Urothelium cell line (cell line): ENCODE measurements at regions not wholly inside any gene's neighbourhood (a gene's known extent, or its start where the extent isn't known, plus 50 kb on each side); places are given as distances from the start of the nearest gene placed in this dataset.
A peak's percentile ranks its signal among the peaks of the same experiment; 100 is the strongest.
"Not testable (repeated sequence)": the region's sequence is repeated elsewhere in the genome, so short reads cannot be mapped to it uniquely, and the experiment has no call there.

ENCODE experiments used
- DNase-seq: peaks from one replicate; pipeline ENCODE4 v3.0.0; 2011; ENCODE audit warnings: low spot score, mixed read lengths
- FAIRE-seq: peaks from 2 replicates; lab custom pipeline; 2011; peaks lifted over from hg19 to GRCh38; lab: Jason Lieb, UNC

- no peak for DNase-seq
- FAIRE-seq = no peak
Observed at GRCh38 chr10:65348637-65349036, 1577.2 kb upstream of the LRRTM3 start.

- DNase-seq = no peak
- no peak for FAIRE-seq
Observed at GRCh38 chr10:65350611-65351010, 1575.2 kb upstream of the LRRTM3 start.

GRCh38 chr10:65355141-65355680, 1570.6 kb upstream of the LRRTM3 start:
- no peak for FAIRE-seq
- DNase-seq = no peak

DNA sequence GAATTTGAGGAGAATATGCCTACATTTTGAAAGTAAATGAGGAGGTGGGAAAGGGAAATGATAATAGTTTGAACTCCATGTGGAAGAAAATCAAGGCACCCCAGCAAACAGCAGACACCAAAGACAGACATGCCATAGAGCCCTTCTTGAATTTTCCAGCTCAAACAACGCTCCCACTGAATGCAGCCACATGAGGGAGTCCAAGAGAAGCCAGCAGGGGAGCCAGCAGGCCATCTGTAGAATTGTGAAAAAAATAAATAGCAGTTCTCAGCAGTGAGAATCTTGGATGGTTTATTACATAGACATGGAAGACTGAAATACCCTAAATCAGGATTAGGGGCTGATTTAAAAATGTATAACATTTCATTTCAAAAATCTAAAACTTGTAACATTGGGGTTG, 1567.3 kb upstream of the LRRTM3 start:
- FAIRE-seq = no peak
- peak; percentile 45 for DNase-seq

DNA sequence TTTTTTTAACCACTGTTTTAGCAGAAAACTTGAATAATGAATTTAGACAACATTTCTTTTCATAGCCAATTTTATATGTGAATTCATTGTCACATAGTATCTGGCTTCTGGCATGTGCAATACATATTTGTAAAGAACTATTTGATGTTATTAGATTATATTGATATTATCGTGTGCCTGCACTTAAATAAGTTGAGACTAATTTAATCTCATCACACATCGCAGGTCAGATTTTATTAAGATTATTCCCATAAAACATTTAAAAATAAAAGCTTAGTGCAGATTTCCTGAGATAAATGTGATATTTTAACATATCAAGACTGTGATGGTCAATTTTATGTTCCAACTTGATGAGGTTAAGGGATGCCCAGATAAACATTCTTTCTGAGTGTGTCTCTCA, 1565.3 kb upstream of the LRRTM3 start:
- DNase-seq (no peak), FAIRE-seq (no peak)

DNA sequence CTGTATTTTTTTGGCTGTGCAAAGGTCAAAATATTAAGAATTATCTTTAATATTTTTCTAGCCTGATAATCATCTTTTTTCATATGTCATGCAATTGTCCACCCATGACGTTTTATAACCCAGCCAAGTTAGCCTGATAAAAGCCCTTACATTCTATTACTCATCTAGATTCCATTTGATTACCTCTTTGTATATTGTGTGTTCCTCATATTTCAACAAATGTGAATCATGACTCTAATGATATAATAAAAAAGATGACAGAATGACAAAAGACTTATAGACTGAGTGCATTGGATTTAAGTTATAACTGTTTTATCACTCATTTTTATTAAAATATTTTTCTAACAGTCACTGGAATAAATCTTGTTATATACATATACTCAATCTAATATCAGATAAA, 1560.0 kb upstream of the LRRTM3 start:
- FAIRE-seq (no peak), DNase-seq (no peak)

DNA sequence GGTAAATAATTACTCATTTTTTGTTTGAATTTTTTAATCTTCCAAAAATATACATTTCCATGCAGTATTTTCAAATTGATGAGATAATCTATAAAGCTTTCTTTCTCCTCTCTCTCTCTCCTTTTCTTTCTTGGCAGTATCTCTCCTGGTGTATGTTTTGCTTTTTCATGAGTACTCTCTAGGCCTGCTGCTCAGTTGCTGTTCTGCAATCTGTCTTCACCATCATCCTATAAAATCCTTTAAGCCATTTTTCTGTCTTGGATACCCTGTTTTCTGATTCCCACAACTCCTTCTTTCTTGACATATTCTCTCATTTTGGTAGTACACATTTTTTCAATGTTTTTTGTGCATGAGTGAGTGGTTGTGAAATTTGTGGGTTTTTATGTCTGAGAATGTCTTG, 1558.1 kb upstream of the LRRTM3 start:
- FAIRE-seq (no peak), DNase-seq (no peak)

GRCh38 chr10:65375528-65375927, 1550.3 kb upstream of the LRRTM3 start:
- FAIRE-seq = no peak
- no peak for DNase-seq

- DNase-seq (peak; percentile 30), FAIRE-seq (no peak)
Observed at GRCh38 chr10:65377687-65378086, 1548.1 kb upstream of the LRRTM3 start.

DNA sequence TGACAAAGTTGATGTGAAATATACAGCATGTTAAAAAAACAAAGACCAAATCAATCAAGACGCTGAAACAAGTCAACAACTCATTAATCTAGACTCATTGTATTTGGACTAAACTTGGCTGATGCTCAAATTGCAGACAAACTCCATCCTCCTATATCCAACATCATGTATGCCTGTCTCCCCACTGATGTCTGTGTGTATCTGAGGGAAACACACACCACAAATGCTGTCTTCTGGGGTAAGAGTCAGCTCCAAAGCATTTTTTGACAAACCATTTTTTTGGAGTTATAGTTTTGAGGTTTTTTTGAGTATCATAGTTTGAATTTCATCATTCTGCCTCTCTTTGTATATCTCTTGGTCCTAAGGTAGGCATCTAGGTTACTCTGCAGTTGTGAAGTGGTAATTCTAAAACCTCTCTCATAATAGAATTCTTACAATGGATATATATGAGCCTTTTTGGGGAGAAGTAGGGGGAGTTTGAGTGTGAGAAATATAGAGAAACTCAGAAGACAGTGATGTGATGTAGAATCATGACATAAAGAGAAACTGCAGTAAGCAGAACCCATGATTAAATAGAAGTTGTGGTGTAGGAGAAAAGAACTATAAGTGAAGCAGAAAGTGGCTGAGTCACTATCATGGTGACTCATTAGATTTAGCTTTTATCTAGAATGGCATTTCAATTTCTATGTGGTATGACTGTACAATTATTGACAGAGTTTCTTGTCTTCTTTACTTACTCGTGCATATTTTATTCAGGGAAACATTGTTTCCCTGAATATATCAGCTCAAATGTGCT, 1531.1 kb upstream of the LRRTM3 start:
- FAIRE-seq (no peak), DNase-seq (peak; percentile 26)

DNA sequence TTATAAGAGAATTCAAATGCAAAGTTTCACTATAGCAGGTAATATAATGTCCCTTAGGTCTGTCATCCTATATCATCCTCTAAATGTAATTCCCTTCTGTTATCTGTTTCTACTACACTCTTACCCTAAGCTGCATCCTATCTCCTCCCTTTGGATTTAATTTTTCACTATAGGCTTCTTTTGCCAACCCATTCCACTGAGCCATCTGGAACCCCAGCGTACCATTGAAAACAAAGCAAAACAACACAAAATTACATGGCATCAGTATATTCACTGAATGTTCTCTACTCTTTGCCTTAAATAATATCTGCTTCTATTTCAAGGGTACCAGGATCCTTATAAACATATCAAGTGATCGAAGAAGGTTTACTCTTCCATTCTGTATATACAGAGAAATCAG, 1530.2 kb upstream of the LRRTM3 start:
- no peak for FAIRE-seq
- no peak for DNase-seq

DNA sequence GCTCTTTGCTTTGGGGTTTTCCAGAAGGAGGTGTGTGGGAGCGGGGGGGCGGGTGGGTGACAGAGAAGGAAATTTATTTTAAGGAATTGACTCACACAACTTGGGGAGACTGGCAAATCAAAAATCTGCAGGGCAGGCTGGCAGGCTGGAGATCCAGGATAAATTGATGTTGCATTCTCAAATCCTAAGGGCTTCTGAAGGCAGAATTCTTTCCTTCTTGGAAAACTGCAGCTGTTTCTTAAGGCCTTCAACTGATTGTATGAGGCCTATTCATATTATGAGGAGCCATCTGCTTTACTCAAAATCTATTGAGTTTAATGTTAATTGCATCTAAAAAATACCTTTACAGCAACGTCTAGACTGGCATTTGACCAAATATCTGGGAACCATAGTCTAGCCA, 1528.8 kb upstream of the LRRTM3 start:
- FAIRE-seq = no peak
- DNase-seq = no peak

GRCh38 chr10:65408401-65408800, 1517.4 kb upstream of the LRRTM3 start:
- no peak for DNase-seq
- no peak for FAIRE-seq

DNA sequence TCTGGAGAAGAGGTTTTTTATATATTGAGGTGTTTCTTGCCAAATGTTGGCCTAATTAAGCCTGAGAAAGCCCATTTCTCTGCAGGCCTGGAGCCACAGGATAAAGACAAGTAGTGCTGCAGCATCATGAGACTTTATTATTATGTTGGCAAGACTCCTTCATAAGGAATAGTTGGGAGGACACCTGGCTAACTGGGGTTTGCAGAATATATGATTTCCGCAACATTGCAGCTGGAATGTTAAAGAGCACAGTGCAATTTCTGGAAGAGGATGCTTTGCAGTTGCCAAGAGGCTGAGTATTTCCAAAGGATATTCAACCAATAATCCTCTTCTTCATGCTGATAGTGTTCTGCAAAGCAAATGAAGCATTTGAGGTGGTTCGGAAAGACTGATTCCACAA, 1512.8 kb upstream of the LRRTM3 start:
- FAIRE-seq (no peak), DNase-seq (no peak)

- FAIRE-seq (peak; percentile 20), DNase-seq (no peak)
Observed at GRCh38 chr10:65415318-65415717, 1510.5 kb upstream of the LRRTM3 start.

DNA sequence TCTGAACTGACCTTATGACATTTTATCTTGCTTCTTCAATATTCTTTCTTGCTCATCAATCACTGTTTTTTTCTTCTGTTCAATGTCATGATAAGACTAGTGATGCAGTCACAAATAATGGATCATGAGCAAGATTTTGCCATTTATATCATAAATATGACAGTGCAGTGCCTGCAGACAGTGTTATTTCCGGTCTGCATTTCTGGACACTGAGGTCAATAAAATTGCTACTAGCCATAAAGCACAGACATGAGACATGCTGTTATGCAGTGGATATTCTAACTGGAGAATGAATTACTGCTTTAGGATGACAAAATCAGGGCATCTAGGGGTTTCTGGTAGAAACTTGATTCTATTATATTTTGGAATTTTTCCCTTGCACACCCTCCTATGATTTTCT, 1509.7 kb upstream of the LRRTM3 start:
- FAIRE-seq (no peak), DNase-seq (peak; percentile 14)

GRCh38 chr10:65419629-65420028, 1506.2 kb upstream of the LRRTM3 start:
- peak; percentile 10 for DNase-seq
- no peak for FAIRE-seq

DNA sequence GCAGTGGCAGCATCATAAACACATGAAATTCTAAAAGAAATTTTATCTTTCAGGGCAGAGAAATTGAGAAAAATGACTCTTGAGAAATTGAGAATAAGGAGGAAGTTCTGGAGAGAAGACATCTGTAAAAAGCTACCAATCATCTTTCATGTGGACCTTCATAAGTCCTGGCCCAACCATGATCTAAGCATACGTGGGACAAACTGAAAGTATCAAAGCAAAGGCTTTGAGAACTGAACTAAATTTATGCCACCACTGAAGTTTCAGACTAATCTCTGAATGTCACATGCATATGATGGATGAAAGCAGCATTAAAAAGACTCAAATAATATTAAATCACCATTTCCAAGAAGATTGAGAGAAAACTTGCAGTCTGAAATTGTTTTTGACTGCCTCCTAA, 1502.8 kb upstream of the LRRTM3 start:
- FAIRE-seq = no peak

DNA sequence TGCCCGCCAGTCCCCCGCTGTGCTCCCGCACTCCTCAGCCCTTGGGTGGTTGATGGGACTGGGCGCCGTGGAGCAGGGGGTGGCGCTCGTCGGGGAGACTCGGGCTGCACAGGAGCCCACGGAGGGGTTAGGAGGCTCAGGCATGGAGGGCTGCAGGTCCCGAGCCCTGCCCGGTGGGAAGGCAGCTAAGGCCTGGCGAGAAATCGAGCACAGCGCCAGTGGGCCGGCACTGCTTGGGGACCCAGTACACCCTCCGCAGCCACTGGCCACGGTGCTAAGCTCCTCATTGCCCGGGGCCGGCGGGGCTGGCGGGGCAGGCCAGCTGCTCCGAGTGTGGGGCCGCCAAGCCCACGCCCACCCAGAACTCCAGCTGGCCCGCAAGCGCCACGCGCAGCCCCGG, 1496.5 kb upstream of the LRRTM3 start:
- FAIRE-seq, DNase-seq: not testable (repeated sequence)

More for the DNA sequence above, 1502.8 kb upstream of the LRRTM3 start:
- no peak for DNase-seq

DNA sequence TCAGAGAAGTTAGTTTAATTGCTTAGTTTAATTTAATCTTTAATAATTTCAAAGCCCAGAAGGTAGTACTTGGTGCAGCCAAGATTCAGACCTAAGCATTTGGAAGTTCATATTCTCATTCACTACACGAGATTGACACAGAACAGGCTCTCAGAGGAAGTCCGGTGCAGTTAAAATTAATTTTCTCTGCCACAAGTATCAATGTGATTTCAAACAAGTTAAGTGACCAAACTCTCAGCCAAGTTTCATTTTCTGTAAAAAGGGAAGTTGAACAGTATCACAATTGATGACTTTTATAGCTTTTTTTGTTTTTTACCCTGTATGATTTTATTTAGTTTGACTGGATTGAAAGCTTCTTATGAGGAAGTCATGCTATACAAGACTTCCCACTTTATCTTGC, 1494.9 kb upstream of the LRRTM3 start:
- FAIRE-seq (no peak), DNase-seq (no peak)

DNA sequence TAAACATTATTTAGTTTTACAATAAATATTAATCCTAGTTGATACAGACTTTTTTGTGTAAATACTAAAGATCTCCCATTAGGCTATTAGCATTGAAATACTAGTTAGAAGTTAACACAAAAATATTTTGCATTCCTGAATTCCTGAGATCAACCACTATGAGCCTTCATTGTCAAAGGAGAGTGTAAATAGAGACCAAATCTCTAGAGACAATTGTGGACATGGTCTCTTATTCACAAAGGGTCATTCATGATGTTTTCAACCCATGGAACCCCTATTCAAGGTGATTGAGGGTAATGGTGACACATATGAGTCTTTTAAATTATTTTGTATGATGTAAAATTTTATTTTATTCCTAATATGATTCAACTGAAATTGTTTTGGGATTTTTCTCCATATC, 1454.8 kb upstream of the LRRTM3 start:
- FAIRE-seq = no peak

GRCh38 chr10:65482848-65483247, 1443.0 kb upstream of the LRRTM3 start:
- no peak for FAIRE-seq
- no peak for DNase-seq

More for the DNA sequence above, 1454.8 kb upstream of the LRRTM3 start:
- peak; percentile 12 for DNase-seq

GRCh38 chr10:65491799-65492198, 1434.0 kb upstream of the LRRTM3 start:
- DNase-seq = no peak
- FAIRE-seq = no peak
